ENCODE measurements at regions not wholly inside any gene's neighbourhood (a gene's known extent, or its start where the extent isn't known, plus 50 kb on each side); places are given as distances from the start of the nearest gene placed in this dataset.

DNA sequence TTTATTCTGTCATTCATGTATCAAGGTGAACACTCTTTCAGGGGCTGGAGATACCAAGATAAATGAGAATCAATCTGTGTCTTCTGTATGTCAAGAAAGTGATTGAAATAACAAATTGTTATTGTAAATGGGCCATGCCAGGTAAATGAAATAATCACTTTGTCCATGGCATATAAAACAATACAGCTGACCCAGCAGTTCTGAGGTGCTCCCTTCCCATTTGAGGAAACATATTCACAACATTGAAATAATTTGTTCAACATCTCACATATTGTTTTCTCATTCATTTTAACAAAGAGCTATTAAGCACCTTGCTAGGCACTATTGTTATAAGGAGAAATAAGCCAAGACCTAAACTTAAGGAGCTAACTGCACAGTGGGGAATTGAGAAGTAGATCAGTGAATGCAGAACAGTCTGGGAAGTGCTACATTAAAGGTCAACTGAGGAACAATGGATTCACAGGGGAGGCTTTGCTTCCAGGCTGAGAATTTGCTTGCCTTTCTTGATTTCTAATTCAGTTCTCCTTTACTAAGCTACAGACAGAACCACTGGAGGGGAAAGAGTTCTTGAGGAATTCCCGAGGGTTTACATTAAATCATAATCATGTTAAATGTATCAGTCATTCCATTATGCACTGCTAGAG, 806.3 kb upstream of the ARPP21 start:
- no peak for TF ChIP-seq GTF2I (CRISPR knock-in tag; conservative IDR thresholded peaks at IDR 0.05)
- no peaks in the 10 kb centered on the region for H3K27me3 Mint-ChIP-seq (ENCODE audit: low read depth)
- no peak overlapping the region for H3K27ac Mint-ChIP-seq
- H3K9me3 Mint-ChIP-seq, result peaks cover 15% of the 10 kb centered on the region
- ChIA-PET CTCF (no interaction called here), POLR2A (no interaction called here)
- H3K4me3 Mint-ChIP-seq, result no peak overlapping the region
- ATAC-seq (peak; percentile 55; the same call in 1 of the 2 replicates), DNase-seq (ENCODE audit: low spot score) (no peak)
- peaks cover 10% of the 10 kb centered on the region for H3K4me1 Mint-ChIP-seq
- no peaks in the 10 kb centered on the region for H3K36me3 Mint-ChIP-seq

DNA sequence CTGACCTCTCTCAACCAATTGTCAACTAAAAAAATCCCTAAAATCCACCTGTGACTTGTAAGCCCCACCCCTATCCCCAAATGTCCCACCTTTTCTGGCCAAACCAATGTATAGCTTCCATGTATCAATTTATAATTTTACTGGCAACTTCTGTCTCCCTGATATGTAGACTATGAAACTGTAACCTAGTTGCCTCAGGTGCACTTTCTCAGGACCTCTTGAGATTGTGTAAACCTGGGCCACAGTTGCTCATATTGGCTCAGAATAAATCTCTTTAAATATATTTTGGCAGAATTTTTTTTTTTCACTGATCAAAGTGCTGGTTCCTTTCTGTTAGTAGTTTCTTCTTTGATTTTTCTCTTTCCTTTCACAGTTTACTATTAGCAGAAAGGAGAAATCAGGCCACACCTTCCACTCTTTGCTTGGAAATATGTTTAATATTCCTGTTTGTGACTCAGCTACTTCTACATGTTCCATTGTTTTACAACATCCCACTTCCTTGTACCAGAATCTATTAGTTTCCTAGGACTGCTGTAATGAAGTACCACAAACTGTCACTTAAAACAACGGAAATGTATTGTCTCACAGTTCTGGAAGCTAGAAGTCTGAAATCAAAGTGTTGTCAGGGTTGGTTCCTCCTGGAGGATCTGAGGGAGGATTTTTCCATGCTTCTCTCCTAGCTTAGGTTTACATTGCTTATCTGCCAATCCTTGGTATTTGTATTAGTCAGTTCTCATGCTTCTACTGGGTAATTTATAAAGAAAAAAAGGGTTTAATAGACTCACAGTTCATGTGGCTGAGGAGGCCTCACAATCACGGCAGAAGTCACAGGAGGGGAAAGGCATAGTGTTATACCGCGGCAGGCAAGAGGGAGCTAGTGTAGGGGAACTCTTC, 801.2 kb upstream of the ARPP21 start:
- CTCF ChIA-PET, result no interaction called here
- Mint-ChIP-seq H3K36me3 (no peaks in the 10 kb centered on the region), H3K9me3 (peaks cover 12% of the 10 kb centered on the region), H3K27me3 (ENCODE audit: low read depth) (no peaks in the 10 kb centered on the region), H3K27ac (no peak overlapping the region), H3K4me3 (no peak overlapping the region), H3K4me1 (peaks cover 23% of the 10 kb centered on the region)
- POLR2A ChIA-PET, result no interaction called here
- no peak for DNase-seq (ENCODE audit: low spot score)
- no peak for ATAC-seq
- TF ChIP-seq ZNF416 (CRISPR knock-in tag; IDR thresholded peaks at IDR 0.05), result no peak
- TF ChIP-seq, protein P1, sequence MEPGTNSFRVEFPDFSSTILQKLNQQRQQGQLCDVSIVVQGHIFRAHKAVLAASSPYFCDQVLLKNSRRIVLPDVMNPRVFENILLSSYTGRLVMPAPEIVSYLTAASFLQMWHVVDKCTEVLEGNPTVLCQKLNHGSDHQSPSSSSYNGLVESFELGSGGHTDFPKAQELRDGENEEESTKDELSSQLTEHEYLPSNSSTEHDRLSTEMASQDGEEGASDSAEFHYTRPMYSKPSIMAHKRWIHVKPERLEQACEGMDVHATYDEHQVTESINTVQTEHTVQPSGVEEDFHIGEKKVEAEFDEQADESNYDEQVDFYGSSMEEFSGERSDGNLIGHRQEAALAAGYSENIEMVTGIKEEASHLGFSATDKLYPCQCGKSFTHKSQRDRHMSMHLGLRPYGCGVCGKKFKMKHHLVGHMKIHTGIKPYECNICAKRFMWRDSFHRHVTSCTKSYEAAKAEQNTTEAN (CRISPR knock-in tag; IDR thresholded peaks at IDR 0.05), result no peak
- TF ChIP-seq FOXJ3 (CRISPR knock-in tag; IDR thresholded peaks at IDR 0.05; ENCODE audit: borderline replicate concordance), result no peak
- TF ChIP-seq, protein P2, sequence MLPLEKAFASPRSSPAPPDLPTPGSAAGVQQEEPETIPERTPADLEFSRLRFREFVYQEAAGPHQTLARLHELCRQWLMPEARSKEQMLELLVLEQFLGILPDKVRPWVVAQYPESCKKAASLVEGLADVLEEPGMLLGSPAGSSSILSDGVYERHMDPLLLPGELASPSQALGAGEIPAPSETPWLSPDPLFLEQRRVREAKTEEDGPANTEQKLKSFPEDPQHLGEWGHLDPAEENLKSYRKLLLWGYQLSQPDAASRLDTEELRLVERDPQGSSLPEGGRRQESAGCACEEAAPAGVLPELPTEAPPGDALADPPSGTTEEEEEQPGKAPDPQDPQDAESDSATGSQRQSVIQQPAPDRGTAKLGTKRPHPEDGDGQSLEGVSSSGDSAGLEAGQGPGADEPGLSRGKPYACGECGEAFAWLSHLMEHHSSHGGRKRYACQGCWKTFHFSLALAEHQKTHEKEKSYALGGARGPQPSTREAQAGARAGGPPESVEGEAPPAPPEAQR (CRISPR knock-in tag; IDR thresholded peaks at IDR 0.05), result no peak
- TF ChIP-seq, protein P3, sequence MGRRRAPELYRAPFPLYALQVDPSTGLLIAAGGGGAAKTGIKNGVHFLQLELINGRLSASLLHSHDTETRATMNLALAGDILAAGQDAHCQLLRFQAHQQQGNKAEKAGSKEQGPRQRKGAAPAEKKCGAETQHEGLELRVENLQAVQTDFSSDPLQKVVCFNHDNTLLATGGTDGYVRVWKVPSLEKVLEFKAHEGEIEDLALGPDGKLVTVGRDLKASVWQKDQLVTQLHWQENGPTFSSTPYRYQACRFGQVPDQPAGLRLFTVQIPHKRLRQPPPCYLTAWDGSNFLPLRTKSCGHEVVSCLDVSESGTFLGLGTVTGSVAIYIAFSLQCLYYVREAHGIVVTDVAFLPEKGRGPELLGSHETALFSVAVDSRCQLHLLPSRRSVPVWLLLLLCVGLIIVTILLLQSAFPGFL (CRISPR knock-in tag; IDR thresholded peaks at IDR 0.05; ENCODE audit: borderline replicate concordance), result no peak
- no peak for TF ChIP-seq ATF6 (CRISPR knock-in tag; IDR thresholded peaks at IDR 0.05)
- no peak for TF ChIP-seq ESRRA (CRISPR knock-in tag; IDR thresholded peaks at IDR 0.05; ENCODE audit: borderline replicate concordance)
- no peak for TF ChIP-seq ZNF396 (CRISPR knock-in tag; IDR thresholded peaks at IDR 0.05; ENCODE audit: borderline replicate concordance)
- TF ChIP-seq HMGA2 (CRISPR knock-in tag; IDR thresholded peaks at IDR 0.05), result no peak
- TF ChIP-seq, protein P4, sequence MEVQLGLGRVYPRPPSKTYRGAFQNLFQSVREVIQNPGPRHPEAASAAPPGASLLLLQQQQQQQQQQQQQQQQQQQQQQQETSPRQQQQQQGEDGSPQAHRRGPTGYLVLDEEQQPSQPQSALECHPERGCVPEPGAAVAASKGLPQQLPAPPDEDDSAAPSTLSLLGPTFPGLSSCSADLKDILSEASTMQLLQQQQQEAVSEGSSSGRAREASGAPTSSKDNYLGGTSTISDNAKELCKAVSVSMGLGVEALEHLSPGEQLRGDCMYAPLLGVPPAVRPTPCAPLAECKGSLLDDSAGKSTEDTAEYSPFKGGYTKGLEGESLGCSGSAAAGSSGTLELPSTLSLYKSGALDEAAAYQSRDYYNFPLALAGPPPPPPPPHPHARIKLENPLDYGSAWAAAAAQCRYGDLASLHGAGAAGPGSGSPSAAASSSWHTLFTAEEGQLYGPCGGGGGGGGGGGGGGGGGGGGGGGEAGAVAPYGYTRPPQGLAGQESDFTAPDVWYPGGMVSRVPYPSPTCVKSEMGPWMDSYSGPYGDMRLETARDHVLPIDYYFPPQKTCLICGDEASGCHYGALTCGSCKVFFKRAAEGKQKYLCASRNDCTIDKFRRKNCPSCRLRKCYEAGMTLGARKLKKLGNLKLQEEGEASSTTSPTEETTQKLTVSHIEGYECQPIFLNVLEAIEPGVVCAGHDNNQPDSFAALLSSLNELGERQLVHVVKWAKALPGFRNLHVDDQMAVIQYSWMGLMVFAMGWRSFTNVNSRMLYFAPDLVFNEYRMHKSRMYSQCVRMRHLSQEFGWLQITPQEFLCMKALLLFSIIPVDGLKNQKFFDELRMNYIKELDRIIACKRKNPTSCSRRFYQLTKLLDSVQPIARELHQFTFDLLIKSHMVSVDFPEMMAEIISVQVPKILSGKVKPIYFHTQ (CRISPR knock-in tag; IDR thresholded peaks at IDR 0.05), result no peak
- TF ChIP-seq CREM (CRISPR knock-in tag; IDR thresholded peaks at IDR 0.05), result no peak
- no peak for TF ChIP-seq SMAD3 (CRISPR knock-in tag; IDR thresholded peaks at IDR 0.05; ENCODE audit: borderline replicate concordance)
- TF ChIP-seq, protein P5, sequence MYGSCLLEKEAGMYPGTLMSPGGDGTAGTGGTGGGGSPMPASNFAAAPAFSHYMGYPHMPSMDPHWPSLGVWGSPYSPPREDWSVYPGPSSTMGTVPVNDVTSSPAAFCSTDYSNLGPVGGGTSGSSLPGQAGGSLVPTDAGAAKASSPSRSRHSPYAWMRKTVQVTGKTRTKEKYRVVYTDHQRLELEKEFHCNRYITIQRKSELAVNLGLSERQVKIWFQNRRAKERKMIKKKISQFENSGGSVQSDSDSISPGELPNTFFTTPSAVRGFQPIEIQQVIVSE (CRISPR knock-in tag; IDR thresholded peaks at IDR 0.05; ENCODE audit: borderline replicate concordance), result no peak

Data from WTC11 (cell line).